ENCODE measurements at regions not wholly inside any gene's neighbourhood (a gene's known extent, or its start where the extent isn't known, plus 50 kb on each side); places are given as distances from the start of the nearest gene placed in this dataset.
A peak's percentile ranks its signal among the peaks of the same experiment; 100 is the strongest.
"Not testable (repeated sequence)": the region's sequence is repeated elsewhere in the genome, so short reads cannot be mapped to it uniquely, and the experiment has no call there.

DNA sequence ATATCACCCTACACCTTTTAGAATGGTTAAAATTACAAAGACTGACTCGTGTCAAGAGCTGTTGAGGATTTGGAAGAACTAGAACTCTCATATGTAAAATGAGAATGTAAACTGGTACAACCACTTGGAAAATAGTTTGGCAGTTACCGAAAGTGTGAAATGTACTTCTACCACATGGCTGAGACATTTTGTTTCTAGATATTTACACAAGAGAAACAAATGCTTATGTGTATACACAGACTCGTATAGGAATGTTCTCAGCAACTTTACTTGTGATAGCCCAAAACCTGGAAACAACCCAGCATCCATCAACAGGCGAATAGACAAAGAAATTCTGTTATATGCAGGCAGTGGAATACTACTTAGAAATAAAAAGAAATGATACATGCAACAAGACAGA is 103.0 kb downstream of the BRMS1L start:
- Histone ChIP-seq H3K27me3 (peaks cover 6% of the 10 kb centered on the region), H3F3A (ENCODE audit: low read depth) (no peaks in the 10 kb centered on the region), H3K4me1 (no peaks in the 10 kb centered on the region), H3K27ac (no peak overlapping the region), H2AFZ (replicated peaks) (peak overlapping the region; percentile 18), H4K20me1 (ENCODE audit: low read depth) (no peaks in the 10 kb centered on the region), H3K9me3 (ENCODE audit: low read depth) (no peaks in the 10 kb centered on the region), H3K36me3 (no peaks in the 10 kb centered on the region), H3K9ac (no peak overlapping the region), H3K4me2 (no peak overlapping the region), H3K4me3 (no peak overlapping the region), H3K79me2 (ENCODE audit: low read depth) (no peaks in the 10 kb centered on the region)
- H3K4me3 Mint-ChIP-seq: no peak overlapping the region
- H3K27me3 Mint-ChIP-seq (ENCODE audit: insufficient read depth, low read depth): no peaks in the 10 kb centered on the region
- H3K27ac Mint-ChIP-seq: no peak overlapping the region
- TF ChIP-seq, protein P1, sequence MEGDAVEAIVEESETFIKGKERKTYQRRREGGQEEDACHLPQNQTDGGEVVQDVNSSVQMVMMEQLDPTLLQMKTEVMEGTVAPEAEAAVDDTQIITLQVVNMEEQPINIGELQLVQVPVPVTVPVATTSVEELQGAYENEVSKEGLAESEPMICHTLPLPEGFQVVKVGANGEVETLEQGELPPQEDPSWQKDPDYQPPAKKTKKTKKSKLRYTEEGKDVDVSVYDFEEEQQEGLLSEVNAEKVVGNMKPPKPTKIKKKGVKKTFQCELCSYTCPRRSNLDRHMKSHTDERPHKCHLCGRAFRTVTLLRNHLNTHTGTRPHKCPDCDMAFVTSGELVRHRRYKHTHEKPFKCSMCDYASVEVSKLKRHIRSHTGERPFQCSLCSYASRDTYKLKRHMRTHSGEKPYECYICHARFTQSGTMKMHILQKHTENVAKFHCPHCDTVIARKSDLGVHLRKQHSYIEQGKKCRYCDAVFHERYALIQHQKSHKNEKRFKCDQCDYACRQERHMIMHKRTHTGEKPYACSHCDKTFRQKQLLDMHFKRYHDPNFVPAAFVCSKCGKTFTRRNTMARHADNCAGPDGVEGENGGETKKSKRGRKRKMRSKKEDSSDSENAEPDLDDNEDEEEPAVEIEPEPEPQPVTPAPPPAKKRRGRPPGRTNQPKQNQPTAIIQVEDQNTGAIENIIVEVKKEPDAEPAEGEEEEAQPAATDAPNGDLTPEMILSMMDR (IDR thresholded peaks at IDR 0.05): no peak
- TF ChIP-seq EZH2 (IDR thresholded peaks at IDR 0.05) (no peak), EZH2phosphoT487 (IDR thresholded peaks at IDR 0.05) (no peak)
- DNase-seq (ENCODE audit: low spot score): no peak
- H3K36me3 Mint-ChIP-seq: no peaks in the 10 kb centered on the region
- H3K9me3 Mint-ChIP-seq: no peaks in the 10 kb centered on the region
- H3K4me1 Mint-ChIP-seq: no peaks in the 10 kb centered on the region

DNA sequence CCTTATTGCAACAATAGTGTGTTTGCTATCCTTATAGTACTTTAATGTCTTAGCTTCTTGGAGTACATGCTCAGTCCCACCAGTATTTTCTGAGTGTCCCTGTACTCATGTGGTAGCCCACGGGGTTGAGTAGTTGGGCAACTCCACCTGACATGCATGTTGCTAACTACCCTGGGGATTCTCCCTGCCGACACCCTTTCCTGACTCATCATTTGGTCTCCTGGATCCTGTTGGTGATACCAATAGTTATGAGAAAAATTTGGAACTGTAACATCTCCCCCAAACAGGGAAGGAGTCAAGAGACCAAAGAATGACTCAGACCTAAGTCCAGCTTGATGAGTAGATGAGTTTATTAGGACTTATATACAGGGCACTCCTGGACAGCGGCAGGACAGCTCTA is 101.6 kb downstream of the BRMS1L start:
- TF ChIP-seq EZH2 (IDR thresholded peaks at IDR 0.05): no peak
- no peak for TF ChIP-seq EZH2phosphoT487 (IDR thresholded peaks at IDR 0.05)
- TF ChIP-seq, protein P1 (IDR thresholded peaks at IDR 0.05): no peak
- Mint-ChIP-seq H3K4me1 (no peaks in the 10 kb centered on the region), H3K9me3 (no peaks in the 10 kb centered on the region), H3K27me3 (ENCODE audit: insufficient read depth, low read depth) (no peaks in the 10 kb centered on the region), H3K36me3 (no peaks in the 10 kb centered on the region), H3K4me3 (no peak overlapping the region), H3K27ac (no peak overlapping the region)
- Histone ChIP-seq H3K4me3 (no peak overlapping the region), H3K79me2 (ENCODE audit: low read depth) (no peaks in the 10 kb centered on the region), H3K36me3 (no peaks in the 10 kb centered on the region), H4K20me1 (ENCODE audit: low read depth) (no peaks in the 10 kb centered on the region), H2AFZ (replicated peaks) (no peak overlapping the region), H3K27ac (no peak overlapping the region), H3K4me1 (no peaks in the 10 kb centered on the region), H3K9ac (no peak overlapping the region), H3F3A (ENCODE audit: low read depth) (no peaks in the 10 kb centered on the region), H3K27me3 (peaks cover 6% of the 10 kb centered on the region), H3K4me2 (no peak overlapping the region), H3K9me3 (ENCODE audit: low read depth) (no peaks in the 10 kb centered on the region)
- no peak for DNase-seq (ENCODE audit: low spot score)

DNA sequence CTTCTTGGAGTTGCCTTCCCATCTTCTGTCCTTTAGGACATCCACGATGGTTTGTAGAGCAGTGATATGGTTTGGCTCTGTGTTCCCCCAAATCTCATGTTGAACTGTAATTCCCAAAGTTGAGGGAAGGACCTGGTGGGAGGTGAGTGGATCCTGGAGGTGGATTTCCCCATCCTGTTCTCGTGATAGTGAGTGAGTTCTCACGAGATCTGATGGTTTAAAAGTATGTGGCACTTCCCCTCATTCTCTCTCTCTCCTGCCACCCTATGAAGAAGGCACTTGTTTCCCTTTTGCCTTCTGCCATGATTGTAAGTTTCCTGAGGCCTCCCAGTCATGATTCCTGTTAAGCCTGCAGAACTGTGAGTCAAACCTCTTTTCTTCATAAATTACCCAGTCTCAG is 99.2 kb downstream of the BRMS1L start:
- H3K4me1 ChIP-seq: no peaks in the 10 kb centered on the region
- H3K4me2 ChIP-seq: no peak overlapping the region
- no peak overlapping the region for H3K9ac ChIP-seq
- no peak overlapping the region for H3K4me3 ChIP-seq
- H3K9me3 Mint-ChIP-seq: no peaks in the 10 kb centered on the region
- no peaks in the 10 kb centered on the region for H3F3A ChIP-seq (ENCODE audit: low read depth)
- H3K36me3 Mint-ChIP-seq: no peaks in the 10 kb centered on the region
- DNase-seq (ENCODE audit: low spot score): no peak
- H3K27me3 Mint-ChIP-seq (ENCODE audit: insufficient read depth, low read depth): no peaks in the 10 kb centered on the region
- H4K20me1 ChIP-seq (ENCODE audit: low read depth): no peaks in the 10 kb centered on the region
- H3K36me3 ChIP-seq: no peaks in the 10 kb centered on the region
- no peak overlapping the region for H3K27ac ChIP-seq
- TF ChIP-seq EZH2 (IDR thresholded peaks at IDR 0.05) (no peak), EZH2phosphoT487 (IDR thresholded peaks at IDR 0.05) (no peak)
- TF ChIP-seq, protein P1 (IDR thresholded peaks at IDR 0.05): no peak
- no peaks in the 10 kb centered on the region for H3K79me2 ChIP-seq (ENCODE audit: low read depth)
- H3K27me3 ChIP-seq: peaks cover 6% of the 10 kb centered on the region
- H3K9me3 ChIP-seq (ENCODE audit: low read depth): no peaks in the 10 kb centered on the region
- H2AFZ ChIP-seq (replicated peaks): no peak overlapping the region
- H3K27ac Mint-ChIP-seq: no peak overlapping the region
- H3K4me3 Mint-ChIP-seq: no peak overlapping the region
- H3K4me1 Mint-ChIP-seq: no peaks in the 10 kb centered on the region

DNA sequence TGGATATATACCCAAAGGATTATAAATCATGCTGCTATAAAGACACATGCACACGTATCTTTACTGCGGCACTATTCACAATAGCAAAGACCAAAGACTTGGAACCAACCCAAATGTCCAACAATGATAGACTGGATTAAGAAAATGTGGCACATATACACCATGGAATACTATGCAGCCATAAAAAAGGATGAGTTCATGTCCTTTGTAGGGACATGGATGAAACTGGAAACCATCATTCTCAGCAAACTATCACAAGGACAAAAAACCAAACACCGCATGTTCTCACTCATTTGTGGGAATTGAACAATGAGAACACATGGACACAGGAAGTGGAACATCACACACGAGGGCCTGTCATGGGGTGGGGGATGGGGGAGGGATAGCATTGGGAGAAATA is 96.5 kb downstream of the BRMS1L start:
- H3K27ac ChIP-seq; H3K36me3 ChIP-seq; H3K4me3 ChIP-seq; H2AFZ ChIP-seq (replicated peaks); H3K36me3 Mint-ChIP-seq; H3K9me3 ChIP-seq (ENCODE audit: low read depth); H3K79me2 ChIP-seq (ENCODE audit: low read depth); H3K4me1 Mint-ChIP-seq; H3K9ac ChIP-seq; H3K27ac Mint-ChIP-seq; H3F3A ChIP-seq (ENCODE audit: low read depth); H3K9me3 Mint-ChIP-seq; DNase-seq (ENCODE audit: low spot score); H4K20me1 ChIP-seq (ENCODE audit: low read depth); H3K4me2 ChIP-seq; H3K4me3 Mint-ChIP-seq; H3K27me3 Mint-ChIP-seq (ENCODE audit: insufficient read depth, low read depth); H3K27me3 ChIP-seq: not testable (repeated sequence)
- peaks cover 18% of the 10 kb centered on the region for H3K4me1 ChIP-seq
